ENCODE measurements at regions not wholly inside any gene's neighbourhood (a gene's known extent, or its start where the extent isn't known, plus 50 kb on each side); places are given as distances from the start of the nearest gene placed in this dataset.

DNA sequence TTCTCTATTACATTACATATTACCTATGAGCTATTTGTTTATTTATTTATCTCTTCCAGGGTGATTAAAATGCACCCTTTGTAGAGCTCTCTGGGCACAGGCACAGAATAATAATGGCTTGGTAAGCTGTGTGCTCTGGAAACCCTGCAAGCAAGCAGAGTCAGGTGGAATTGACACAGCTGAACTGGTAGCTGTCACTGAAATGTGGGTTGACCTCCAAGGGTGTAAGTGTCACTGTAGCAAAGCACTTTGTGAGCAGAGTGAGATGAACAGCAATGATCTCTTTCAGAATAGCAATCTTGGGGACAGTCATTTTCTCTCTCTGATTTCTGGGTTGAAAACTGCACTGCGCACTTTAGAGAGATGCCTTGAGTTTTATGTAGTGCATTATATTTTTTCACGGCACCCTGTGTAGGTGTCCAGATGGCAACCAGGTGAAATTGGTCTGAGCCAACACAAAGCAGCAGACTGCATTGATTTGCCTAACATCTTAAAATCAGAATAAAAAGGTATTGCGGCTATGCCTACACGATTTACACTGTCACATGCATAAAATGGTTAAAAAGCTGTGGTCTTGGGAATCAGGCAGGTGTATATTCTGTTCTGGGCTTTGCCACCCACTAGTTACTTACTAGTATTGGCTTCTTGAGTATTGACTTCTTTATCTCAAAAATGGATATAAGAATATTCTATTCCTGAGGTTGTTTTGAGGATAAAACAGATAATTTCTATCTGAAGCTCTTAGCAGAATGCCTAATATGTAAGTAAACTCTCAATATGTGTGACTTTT is 450.3 kb downstream of the RAPGEF2 start:
- CTCF ChIA-PET: interaction anchor here (0.6 to 1.7 kb wide), 3 partner anchors 10 to 134 kb away, joined by 3 to 4 read pairs (median 3); no protein-coding TSS in a partner anchor
- Mint-ChIP-seq H3K4me3 (ENCODE audit: unreplicated experiment) (no peak overlapping the region), H3K27me3 (ENCODE audit: insufficient read depth, unreplicated experiment) (no peaks in the 10 kb centered on the region), H3K9me3 (ENCODE audit: unreplicated experiment) (no peaks in the 10 kb centered on the region), H3K36me3 (ENCODE audit: insufficient read depth, unreplicated experiment) (no peaks in the 10 kb centered on the region), H3K4me1 (ENCODE audit: insufficient read depth, unreplicated experiment) (peaks cover 15% of the 10 kb centered on the region), H3K27ac (ENCODE audit: low read depth, unreplicated experiment) (no peak overlapping the region)
- intact Hi-C loops (cut with micrococcal nuclease): no loop called here
- POLR2A ChIA-PET: interaction anchor here (1.1 kb wide), 1 partner anchor 10 kb away, joined by 3 read pairs; no protein-coding TSS in a partner anchor
- DNase-seq (ENCODE audit: unreplicated experiment): no peak
- BruUV-seq (replicated peaks): no TSS peak
- TF ChIP-seq, protein P1, sequence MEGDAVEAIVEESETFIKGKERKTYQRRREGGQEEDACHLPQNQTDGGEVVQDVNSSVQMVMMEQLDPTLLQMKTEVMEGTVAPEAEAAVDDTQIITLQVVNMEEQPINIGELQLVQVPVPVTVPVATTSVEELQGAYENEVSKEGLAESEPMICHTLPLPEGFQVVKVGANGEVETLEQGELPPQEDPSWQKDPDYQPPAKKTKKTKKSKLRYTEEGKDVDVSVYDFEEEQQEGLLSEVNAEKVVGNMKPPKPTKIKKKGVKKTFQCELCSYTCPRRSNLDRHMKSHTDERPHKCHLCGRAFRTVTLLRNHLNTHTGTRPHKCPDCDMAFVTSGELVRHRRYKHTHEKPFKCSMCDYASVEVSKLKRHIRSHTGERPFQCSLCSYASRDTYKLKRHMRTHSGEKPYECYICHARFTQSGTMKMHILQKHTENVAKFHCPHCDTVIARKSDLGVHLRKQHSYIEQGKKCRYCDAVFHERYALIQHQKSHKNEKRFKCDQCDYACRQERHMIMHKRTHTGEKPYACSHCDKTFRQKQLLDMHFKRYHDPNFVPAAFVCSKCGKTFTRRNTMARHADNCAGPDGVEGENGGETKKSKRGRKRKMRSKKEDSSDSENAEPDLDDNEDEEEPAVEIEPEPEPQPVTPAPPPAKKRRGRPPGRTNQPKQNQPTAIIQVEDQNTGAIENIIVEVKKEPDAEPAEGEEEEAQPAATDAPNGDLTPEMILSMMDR (IDR thresholded peaks at IDR 0.05; ENCODE audit: unreplicated experiment): no peak

DNA sequence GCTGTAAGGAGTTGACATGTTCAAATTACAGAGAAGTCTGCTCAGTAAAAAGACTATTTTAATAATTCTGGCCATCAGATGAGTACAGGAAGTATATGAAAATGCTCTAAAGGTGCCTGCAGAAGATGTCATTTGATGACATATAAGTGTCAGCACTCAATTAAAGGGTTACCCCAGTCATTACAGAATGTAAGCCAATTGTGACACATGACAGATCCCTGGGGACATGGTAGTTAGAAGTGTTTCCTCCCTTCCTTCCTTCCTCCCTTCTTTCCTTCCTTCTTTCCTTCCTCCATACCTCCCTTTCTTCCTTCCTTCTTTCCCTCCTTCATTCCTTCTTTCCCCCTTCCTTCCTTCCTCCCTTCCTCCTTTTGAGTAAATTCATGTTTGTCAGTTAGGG is 453.0 kb downstream of the RAPGEF2 start:
- no TSS peak for BruUV-seq (replicated peaks)
- Mint-ChIP-seq H3K9me3 (ENCODE audit: unreplicated experiment) (no peaks in the 10 kb centered on the region), H3K27me3 (ENCODE audit: insufficient read depth, unreplicated experiment) (no peaks in the 10 kb centered on the region), H3K4me1 (ENCODE audit: insufficient read depth, unreplicated experiment) (no peaks in the 10 kb centered on the region), H3K36me3 (ENCODE audit: insufficient read depth, unreplicated experiment) (no peaks in the 10 kb centered on the region), H3K4me3 (ENCODE audit: unreplicated experiment) (no peak overlapping the region), H3K27ac (ENCODE audit: low read depth, unreplicated experiment) (no peak overlapping the region)
- TF ChIP-seq, protein P1 (IDR thresholded peaks at IDR 0.05; ENCODE audit: unreplicated experiment): no peak
- ChIA-PET CTCF (interaction anchor here (0.6 to 0.7 kb wide), 2 partner anchors 101 to 367 kb away, joined by 4 to 5 read pairs; no protein-coding TSS in a partner anchor), POLR2A (no interaction called here)
- intact Hi-C loops (cut with micrococcal nuclease): no loop called here
- no peak for DNase-seq (ENCODE audit: unreplicated experiment)

DNA sequence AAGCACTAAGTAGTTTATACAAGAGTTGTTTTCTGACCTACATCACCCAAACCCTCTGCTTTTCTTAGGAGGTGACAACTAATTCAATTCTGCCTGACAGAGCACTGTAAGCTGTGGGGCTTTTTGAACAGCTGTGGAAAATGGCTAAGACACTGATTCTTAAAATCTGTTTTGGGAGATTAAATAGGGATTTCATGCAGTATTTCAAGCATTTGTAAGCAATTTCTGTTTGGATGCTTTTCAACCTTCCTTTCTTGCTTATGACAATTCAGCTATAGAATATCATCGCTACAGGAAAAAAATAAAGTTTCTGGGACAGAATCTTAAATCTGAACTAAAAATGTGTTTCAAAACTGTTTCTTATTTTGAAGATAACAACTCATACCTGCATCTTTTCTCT is 459.5 kb downstream of the RAPGEF2 start:
- TF ChIP-seq, protein P1 (IDR thresholded peaks at IDR 0.05; ENCODE audit: unreplicated experiment): no peak
- H3K4me3 Mint-ChIP-seq (ENCODE audit: unreplicated experiment): no peak overlapping the region
- H3K9me3 Mint-ChIP-seq (ENCODE audit: unreplicated experiment): no peaks in the 10 kb centered on the region
- ChIA-PET CTCF (interaction anchor here (0.7 kb wide), 1 partner anchor 10 kb away, joined by 3 read pairs; no protein-coding TSS in a partner anchor), POLR2A (no interaction called here)
- no peaks in the 10 kb centered on the region for H3K27me3 Mint-ChIP-seq (ENCODE audit: insufficient read depth, unreplicated experiment)
- no peaks in the 10 kb centered on the region for H3K4me1 Mint-ChIP-seq (ENCODE audit: insufficient read depth, unreplicated experiment)
- BruUV-seq (replicated peaks): no TSS peak
- H3K27ac Mint-ChIP-seq (ENCODE audit: low read depth, unreplicated experiment): no peak overlapping the region
- no peaks in the 10 kb centered on the region for H3K36me3 Mint-ChIP-seq (ENCODE audit: insufficient read depth, unreplicated experiment)
- intact Hi-C loops (cut with micrococcal nuclease): loop anchor here (1.0 kb wide), 1 partner anchor 27 kb away; no protein-coding TSS in a partner anchor
- no peak for DNase-seq (ENCODE audit: unreplicated experiment)

- DNase-seq (ENCODE audit: unreplicated experiment): no peak
- intact Hi-C loops (cut with micrococcal nuclease): no loop called here
- no TSS peak for BruUV-seq (replicated peaks)
- POLR2A ChIA-PET: no interaction called here
- Mint-ChIP-seq H3K27me3 (ENCODE audit: insufficient read depth, unreplicated experiment) (no peaks in the 10 kb centered on the region), H3K9me3 (ENCODE audit: unreplicated experiment) (no peaks in the 10 kb centered on the region), H3K4me3 (ENCODE audit: unreplicated experiment) (no peak overlapping the region), H3K36me3 (ENCODE audit: insufficient read depth, unreplicated experiment) (no peaks in the 10 kb centered on the region), H3K27ac (ENCODE audit: low read depth, unreplicated experiment) (no peak overlapping the region), H3K4me1 (ENCODE audit: insufficient read depth, unreplicated experiment) (no peaks in the 10 kb centered on the region)
- TF ChIP-seq, protein P1 (IDR thresholded peaks at IDR 0.05; ENCODE audit: unreplicated experiment): no peak
- CTCF ChIA-PET: interaction anchor here (0.6 to 0.7 kb wide), 2 partner anchors 10 to 23 kb away, joined by 3 read pairs; no protein-coding TSS in a partner anchor
Observed at GRCh38 chr4:159563257-159563656, 460.4 kb downstream of the RAPGEF2 start.
